Tibial artery (tissue), 4 donors: ENCODE measurements at regions not wholly inside any gene's neighbourhood (a gene's known extent, or its start where the extent isn't known, plus 50 kb on each side); places are given as distances from the start of the nearest gene placed in this dataset.

Experiments used
- DNase-seq, 2 donors: peaks; one replicate each; pipeline ENCODE4 v3.0.0-alpha.2; 2019
- H3K27ac ChIP-seq, 2 donors: fragments of 200-600 bp; sonication (generic) in 1 of 2; 1 replicate in 1 of 2; 2 replicates in 1 of 2; pipeline ENCODE4 v1.5.1; 2018 to 2019; ENCODE audit warnings: mild to moderate bottlenecking in 1 of 2
- H3K27me3 ChIP-seq, 2 donors: fragments of 200-600 bp; sonication (generic) in 1 of 2; one replicate each; pipeline versions ENCODE4 v1.5.1 to v1.6.0; 2016 to 2019
- H3K36me3 ChIP-seq, 3 donors: fragments of 200-600 bp; sonication (generic) in 2 of 3; one replicate each; pipeline ENCODE4 v1.5.1; 2016 to 2019; ENCODE audit warnings: mild to moderate bottlenecking in 2 of 3
- H3K4me1 ChIP-seq, 4 donors: fragments of 200-600 bp; sonication (generic) in 2 of 4; 1 replicate in 3 of 4; 2 replicates in 1 of 4; pipeline ENCODE4 v1.5.1; 2016 to 2019
- H3K4me3 ChIP-seq, 2 donors: fragments of 200-600 bp; sonication (generic) in 1 of 2; 1 replicate in 1 of 2; 2 replicates in 1 of 2; pipeline ENCODE4 v1.5.1; 2018 to 2019; ENCODE audit warnings: mild to moderate bottlenecking in 2 of 2
- H3K9me3 ChIP-seq, 3 donors: fragments of 200-600 bp; sonication (generic) in 1 of 3; one replicate each; pipeline ENCODE4 v1.5.1; 2016 to 2019
- intact Hi-C: fragments of 100-400 bp; cut with DNase I; formaldehyde crosslinking; loops from one replicate; pipeline ENCODE4 v1.15.0; 2023; ENCODE audit warnings: low total_unique reads
- TF ChIP-seq, protein P1 (sequence below), 2 experiments: fragments of 200-600 bp in 1 of 2; fragments of 450-650 bp in 1 of 2; IDR thresholded peaks; one replicate each; pipeline ENCODE4 v1.5.1; 2017 to 2019; ENCODE audit warnings: antibody characterized with exemption in 2 of 2, mild to moderate bottlenecking in 1 of 2, moderate library complexity in 1 of 2

DNA sequence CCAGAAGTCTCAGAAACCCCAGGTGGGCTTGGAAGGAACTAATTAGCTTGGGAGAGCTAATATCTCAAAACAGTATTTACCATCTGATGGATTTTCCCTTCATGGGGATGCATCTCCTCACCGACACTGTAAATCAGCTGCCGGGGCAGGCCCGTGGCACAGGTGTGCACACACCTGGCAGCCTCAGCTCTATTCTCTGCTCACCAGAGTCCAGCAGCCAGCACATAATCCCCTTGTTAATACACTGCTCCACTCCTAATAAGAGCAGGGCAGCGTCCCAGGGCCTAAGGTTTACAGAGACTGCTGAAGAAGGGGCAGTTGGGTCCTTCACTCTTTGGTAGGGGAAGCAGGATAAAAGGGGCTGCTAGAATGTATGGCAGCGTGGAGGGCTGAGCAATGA, 200.0 kb downstream of the TOMM20 start:
- peaks cover 0 to 37% (median 31%) of the 10 kb centered on the region in 4 donors for H3K4me1 ChIP-seq
- no peaks in the 10 kb centered on the region for H3K36me3 ChIP-seq
- DNase-seq: peak in 1 of 2 donors; percentile 20
- TF ChIP-seq, protein P1, sequence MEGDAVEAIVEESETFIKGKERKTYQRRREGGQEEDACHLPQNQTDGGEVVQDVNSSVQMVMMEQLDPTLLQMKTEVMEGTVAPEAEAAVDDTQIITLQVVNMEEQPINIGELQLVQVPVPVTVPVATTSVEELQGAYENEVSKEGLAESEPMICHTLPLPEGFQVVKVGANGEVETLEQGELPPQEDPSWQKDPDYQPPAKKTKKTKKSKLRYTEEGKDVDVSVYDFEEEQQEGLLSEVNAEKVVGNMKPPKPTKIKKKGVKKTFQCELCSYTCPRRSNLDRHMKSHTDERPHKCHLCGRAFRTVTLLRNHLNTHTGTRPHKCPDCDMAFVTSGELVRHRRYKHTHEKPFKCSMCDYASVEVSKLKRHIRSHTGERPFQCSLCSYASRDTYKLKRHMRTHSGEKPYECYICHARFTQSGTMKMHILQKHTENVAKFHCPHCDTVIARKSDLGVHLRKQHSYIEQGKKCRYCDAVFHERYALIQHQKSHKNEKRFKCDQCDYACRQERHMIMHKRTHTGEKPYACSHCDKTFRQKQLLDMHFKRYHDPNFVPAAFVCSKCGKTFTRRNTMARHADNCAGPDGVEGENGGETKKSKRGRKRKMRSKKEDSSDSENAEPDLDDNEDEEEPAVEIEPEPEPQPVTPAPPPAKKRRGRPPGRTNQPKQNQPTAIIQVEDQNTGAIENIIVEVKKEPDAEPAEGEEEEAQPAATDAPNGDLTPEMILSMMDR (IDR thresholded peaks at IDR 0.05): no peak
- no peaks in the 10 kb centered on the region for H3K9me3 ChIP-seq
- intact Hi-C loops: no loop called here
- H3K27ac ChIP-seq: no peak overlapping the region
- H3K27me3 ChIP-seq: no peaks in the 10 kb centered on the region
- H3K4me3 ChIP-seq: no peak overlapping the region

DNA sequence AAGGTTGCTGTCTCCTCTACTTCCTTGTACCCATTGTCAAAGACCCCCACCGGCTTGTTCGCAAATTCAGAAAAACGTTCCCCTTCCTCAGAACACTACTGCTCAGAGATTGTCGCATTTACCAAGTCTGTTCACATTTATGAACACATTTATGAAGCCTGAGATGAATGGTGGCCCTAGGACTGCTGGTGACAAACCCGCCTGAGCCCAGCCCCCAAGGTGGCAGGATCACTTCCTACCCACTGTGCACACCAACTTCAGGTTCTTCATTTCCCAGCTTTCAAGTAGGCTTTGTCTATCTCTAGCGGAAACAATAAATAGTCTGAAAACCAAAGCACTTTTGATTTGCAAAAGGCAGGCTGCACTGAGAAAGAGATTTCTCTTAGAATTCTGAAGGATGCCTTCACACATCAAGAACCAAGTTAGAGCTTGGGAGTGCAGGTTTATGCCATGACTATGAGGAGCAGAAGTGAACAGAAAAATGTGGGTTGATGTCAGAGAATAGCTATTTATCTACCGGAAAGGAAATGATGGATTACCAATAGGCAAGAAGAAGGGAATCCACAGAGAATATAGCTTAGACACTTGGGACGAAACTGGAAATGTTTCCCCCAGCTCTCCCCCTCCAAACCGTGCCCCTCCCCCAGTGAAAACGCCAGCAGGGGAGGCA, 200.5 kb downstream of the TOMM20 start:
- Histone ChIP-seq H3K9me3 (no peaks in the 10 kb centered on the region), H3K36me3 (no peaks in the 10 kb centered on the region), H3K27ac (no peak overlapping the region), H3K27me3 (no peaks in the 10 kb centered on the region), H3K4me1 (peaks cover 0 to 31% (median 26%) of the 10 kb centered on the region in 4 donors), H3K4me3 (no peak overlapping the region)
- peak in 1 of 2 donors; percentile 52 for DNase-seq
- intact Hi-C loops: no loop called here
- TF ChIP-seq, protein P1 (IDR thresholded peaks at IDR 0.05): no peak

DNA sequence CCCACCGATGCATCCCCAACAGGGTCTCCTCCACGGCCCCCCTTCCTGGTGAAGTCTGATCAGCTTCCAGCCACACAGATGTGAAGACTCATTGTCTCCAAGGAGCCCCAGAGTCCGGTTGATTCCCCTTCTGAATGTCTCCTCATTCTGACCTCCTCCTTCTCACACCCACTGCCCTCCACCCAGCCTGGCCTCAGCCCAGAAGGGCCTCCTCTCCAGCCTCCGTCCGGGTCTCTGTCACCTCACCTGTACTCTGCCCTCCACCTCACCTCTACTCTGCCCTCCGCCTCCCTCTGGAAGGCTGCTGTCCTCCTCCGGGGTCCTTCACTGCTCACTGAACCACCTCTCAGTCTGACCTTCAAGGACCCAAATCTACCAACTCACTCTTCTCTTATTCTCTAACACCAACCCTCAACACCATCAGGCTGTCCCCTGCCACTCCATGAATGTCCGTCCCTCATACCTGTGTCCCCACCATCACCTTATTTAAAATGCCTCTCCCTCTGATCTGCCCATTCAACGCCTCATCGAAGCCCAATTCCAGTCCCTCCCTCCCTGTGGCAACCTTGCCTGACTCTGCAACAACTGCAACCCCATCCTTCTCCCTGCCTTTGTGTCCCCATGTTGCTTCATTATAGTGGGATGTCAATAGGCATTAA, 201.2 kb downstream of the TOMM20 start:
- peaks cover 0 to 25% (median 21%) of the 10 kb centered on the region in 4 donors for H3K4me1 ChIP-seq
- H3K27me3 ChIP-seq: no peaks in the 10 kb centered on the region
- no peak overlapping the region for H3K4me3 ChIP-seq
- H3K27ac ChIP-seq: peak overlapping the region in 1 of 2 donors; percentile 61
- TF ChIP-seq, protein P1 (IDR thresholded peaks at IDR 0.05): no peak
- H3K9me3 ChIP-seq: no peaks in the 10 kb centered on the region
- intact Hi-C loops: no loop called here
- DNase-seq: peak in 1 of 2 donors; percentile 66
- no peaks in the 10 kb centered on the region for H3K36me3 ChIP-seq

DNA sequence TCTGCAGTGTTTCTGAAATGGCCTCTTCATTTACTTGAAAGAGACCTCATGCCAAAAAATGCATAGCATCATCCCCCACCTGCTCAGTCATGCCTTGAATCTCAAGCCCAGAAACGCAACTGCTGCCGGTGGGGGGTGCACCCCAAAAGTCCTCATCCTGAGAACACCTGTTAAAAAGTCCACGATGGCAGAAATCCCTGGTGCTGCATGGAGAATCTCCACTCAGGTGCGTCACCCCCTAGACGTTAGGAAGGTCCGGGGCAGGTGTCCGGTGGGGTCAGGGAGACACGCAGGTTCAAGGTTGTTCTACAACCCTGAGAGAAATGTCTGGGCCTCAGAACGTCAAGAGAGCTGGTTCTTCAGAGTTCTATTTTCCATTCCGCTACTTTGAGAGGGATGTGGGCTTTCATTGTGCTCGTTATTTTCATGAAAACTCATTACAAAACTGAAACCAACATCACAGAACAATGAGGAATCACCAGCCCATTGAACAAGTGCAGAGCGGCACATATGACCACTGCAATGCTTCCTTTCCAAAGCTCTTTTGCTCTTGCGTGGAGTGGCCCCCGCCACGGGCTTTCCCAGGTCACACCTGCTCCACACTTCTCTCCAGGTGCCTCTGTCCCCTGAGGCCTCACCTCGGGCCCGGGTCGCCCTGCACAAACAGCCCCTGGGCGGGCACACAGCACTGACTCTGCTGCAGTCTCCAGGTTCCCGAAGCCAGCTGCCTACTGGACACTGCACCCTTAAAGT, 201.9 kb downstream of the TOMM20 start:
- intact Hi-C loops: no loop called here
- H3K36me3 ChIP-seq: no peaks in the 10 kb centered on the region
- no peaks in the 10 kb centered on the region for H3K9me3 ChIP-seq
- H3K27me3 ChIP-seq: no peaks in the 10 kb centered on the region
- DNase-seq: peak in 1 of 2 donors; percentile 64
- peaks cover 0 to 27% (median 22%) of the 10 kb centered on the region in 4 donors for H3K4me1 ChIP-seq
- H3K4me3 ChIP-seq: no peak overlapping the region
- TF ChIP-seq, protein P1 (IDR thresholded peaks at IDR 0.05): no peak
- peak overlapping the region; percentile 61 to 70 for H3K27ac ChIP-seq

DNA sequence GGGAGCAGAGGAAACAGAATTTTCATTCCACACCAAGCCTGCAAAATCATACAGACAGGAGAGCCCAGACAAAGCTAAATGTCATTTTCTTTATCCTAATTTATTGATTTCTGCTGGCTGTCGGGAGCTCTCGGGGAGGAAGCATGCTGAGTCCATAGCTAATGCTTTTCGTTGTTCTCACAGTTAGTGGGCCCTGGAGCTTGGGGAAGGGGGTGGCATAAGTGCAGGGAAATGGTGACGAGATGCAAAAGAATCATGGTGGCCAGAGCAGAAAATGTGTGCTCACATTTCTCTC, 202.4 kb downstream of the TOMM20 start:
- intact Hi-C loops: no loop called here
- DNase-seq: peak in 1 of 2 donors; percentile 32
- peaks cover 0 to 32% (median 27%) of the 10 kb centered on the region in 4 donors for H3K4me1 ChIP-seq

More for the DNA sequence above, 202.4 kb downstream of the TOMM20 start:
- no peak overlapping the region for H3K4me3 ChIP-seq
- no peaks in the 10 kb centered on the region for H3K9me3 ChIP-seq
- H3K27me3 ChIP-seq: no peaks in the 10 kb centered on the region
- TF ChIP-seq, protein P1 (IDR thresholded peaks at IDR 0.05): no peak
- H3K36me3 ChIP-seq: no peaks in the 10 kb centered on the region
- H3K27ac ChIP-seq: peak overlapping the region; percentile 61 to 70
